ENCODE measurements at regions not wholly inside any gene's neighbourhood (a gene's known extent, or its start where the extent isn't known, plus 50 kb on each side); places are given as distances from the start of the nearest gene placed in this dataset.
"Not testable (repeated sequence)": the region's sequence is repeated elsewhere in the genome, so short reads cannot be mapped to it uniquely, and the experiment has no call there.

- no peak for DNase-seq (ENCODE audit: low read depth)
These were observed 50.9 kb upstream of the PDE1A start for GRCh38 chr2:182477774-182478173.

- no peak for DNase-seq (ENCODE audit: low read depth)
These were observed 54.8 kb upstream of the PDE1A start for GRCh38 chr2:182481676-182482075.

- DNase-seq (ENCODE audit: low read depth): no peak
These were observed 55.7 kb upstream of the PDE1A start for GRCh38 chr2:182482511-182482910.

- DNase-seq (ENCODE audit: low read depth): no peak
These were observed 69.8 kb upstream of the PDE1A start for GRCh38 chr2:182496596-182496995.

- DNase-seq (ENCODE audit: low read depth): no peak
These were observed 73.1 kb upstream of the PDE1A start for GRCh38 chr2:182499706-182500470.

- no peak for DNase-seq (ENCODE audit: low read depth)
These were observed 77.0 kb upstream of the PDE1A start for GRCh38 chr2:182503886-182504285.

- no peak for DNase-seq (ENCODE audit: low read depth)
These were observed 78.1 kb upstream of the PDE1A start for GRCh38 chr2:182504903-182505302.

GRCh38 chr2:182506606-182507005 is 79.8 kb upstream of the PDE1A start:
- no peak for DNase-seq (ENCODE audit: low read depth)

GRCh38 chr2:182508583-182508982 is 81.7 kb upstream of the PDE1A start:
- DNase-seq (ENCODE audit: low read depth): not testable (repeated sequence)

- DNase-seq (ENCODE audit: low read depth): no peak
These were observed 82.4 kb upstream of the PDE1A start for GRCh38 chr2:182509216-182509615.

- no peak for DNase-seq (ENCODE audit: low read depth)
These were observed 94.9 kb upstream of the PDE1A start for GRCh38 chr2:182521453-182522404.

- no peak for DNase-seq (ENCODE audit: low read depth)
These were observed 95.6 kb upstream of the PDE1A start for GRCh38 chr2:182522405-182522896.

GRCh38 chr2:182522972-182523473 is 96.2 kb upstream of the PDE1A start:
- no peak for DNase-seq (ENCODE audit: low read depth)

GRCh38 chr2:182530636-182531035 is 103.8 kb upstream of the PDE1A start:
- DNase-seq (ENCODE audit: low read depth): no peak

- no peak for DNase-seq (ENCODE audit: low read depth)
These were observed 113.4 kb upstream of the PDE1A start for GRCh38 chr2:182540252-182540651.

- no peak for DNase-seq (ENCODE audit: low read depth)
These were observed 114.4 kb upstream of the PDE1A start for GRCh38 chr2:182541268-182541667.

GRCh38 chr2:182542501-182543258 is 115.8 kb upstream of the PDE1A start:
- no peak for DNase-seq (ENCODE audit: low read depth)

GRCh38 chr2:182543741-182544525 is 117.1 kb upstream of the PDE1A start:
- no peak for DNase-seq (ENCODE audit: low read depth)

GRCh38 chr2:182545420-182546167 is 118.8 kb upstream of the PDE1A start:
- DNase-seq (ENCODE audit: low read depth): no peak

All from T follicular helper cell (primary cell).